HG03439 (cell line): ENCODE measurements at regions not wholly inside any gene's neighbourhood (a gene's known extent, or its start where the extent isn't known, plus 50 kb on each side); places are given as distances from the start of the nearest gene placed in this dataset.

Experiments
- ATAC-seq: cut with Tn5 transposase; IDR thresholded peaks from one replicate; pipeline ENCODE4 v1.9.1; 2021; ENCODE audit warnings: mild to moderate bottlenecking, moderate library complexity; ENCODE audit not compliant: unreplicated experiment

DNA sequence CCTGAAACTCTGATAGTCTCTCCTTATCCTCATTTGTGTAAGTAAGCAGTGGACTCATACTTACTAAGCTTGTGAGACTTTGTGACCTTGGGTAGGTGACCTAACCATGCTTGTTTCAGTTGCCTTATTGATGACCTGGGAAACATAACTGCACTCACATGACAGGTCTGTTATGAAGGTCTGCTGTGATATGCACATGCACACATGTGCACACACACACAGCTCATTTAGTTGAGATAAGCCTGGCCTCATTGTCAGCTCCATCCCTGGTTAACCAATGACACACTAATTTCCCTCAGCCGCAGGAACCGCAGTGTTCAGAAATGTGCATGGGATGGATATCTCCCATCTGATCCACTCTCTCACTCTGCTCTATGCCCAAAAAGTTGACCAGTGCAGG is 177.2 kb downstream of the GPAM start:
- ATAC-seq = no peak

DNA sequence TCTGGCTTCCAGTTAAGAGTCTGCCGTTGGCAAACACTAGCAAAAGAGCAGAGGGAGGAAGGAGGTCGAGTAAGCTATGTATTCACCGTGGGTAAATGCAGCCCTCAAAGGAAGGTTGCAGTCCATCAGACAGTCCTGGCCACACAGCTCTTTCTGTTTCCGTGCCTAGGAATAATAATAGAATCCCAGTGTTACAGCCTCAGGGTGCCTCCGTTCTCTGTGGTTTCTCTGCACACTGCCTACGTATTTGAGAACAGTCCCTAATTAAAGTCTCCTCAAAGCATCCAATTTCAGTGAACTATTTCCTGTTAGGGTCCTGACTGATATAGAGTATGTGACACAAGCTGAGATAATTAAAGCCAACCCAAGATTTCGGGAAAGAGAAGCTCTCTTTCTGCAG is 176.7 kb downstream of the GPAM start:
- no peak for ATAC-seq

DNA sequence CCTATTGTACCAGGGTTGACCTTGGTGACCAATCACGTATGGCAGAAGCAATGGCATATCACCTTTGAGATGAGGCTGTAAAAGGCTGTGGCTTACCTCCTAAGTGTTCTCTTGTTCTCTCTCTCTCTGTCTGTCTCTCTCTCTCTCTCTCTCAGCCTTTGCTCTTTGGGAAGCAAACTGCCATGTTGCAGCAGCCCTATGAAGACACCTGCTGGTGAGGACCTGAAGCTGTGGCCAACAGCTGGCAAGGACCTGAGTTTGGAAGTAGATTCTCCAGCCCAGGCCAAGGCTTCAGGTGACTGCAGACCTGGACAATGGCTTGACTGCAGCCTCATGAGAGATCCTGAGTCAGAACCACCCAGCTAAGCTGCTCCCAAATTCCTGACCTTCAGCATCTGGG is 161.4 kb downstream of the GPAM start:
- ATAC-seq = no peak

DNA sequence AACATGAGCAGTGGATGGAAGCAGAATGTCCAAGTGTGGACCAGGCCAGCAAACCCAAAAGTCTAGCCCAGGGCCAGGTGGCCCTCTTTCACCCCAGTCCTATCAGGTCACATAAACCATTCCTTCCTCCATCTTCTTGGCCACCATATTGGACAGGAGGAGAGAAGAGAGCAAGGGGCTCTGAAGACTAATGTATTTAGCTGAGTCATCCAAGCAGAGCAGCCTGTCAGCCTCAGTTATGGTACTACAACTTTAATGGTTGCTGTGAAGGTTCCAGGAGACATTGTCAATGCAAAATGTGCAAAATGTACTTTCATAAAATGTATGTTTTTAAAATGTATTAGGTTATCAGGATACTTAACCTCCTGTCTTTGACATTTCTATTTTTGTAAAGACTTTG is 159.5 kb downstream of the GPAM start:
- ATAC-seq = no peak

DNA sequence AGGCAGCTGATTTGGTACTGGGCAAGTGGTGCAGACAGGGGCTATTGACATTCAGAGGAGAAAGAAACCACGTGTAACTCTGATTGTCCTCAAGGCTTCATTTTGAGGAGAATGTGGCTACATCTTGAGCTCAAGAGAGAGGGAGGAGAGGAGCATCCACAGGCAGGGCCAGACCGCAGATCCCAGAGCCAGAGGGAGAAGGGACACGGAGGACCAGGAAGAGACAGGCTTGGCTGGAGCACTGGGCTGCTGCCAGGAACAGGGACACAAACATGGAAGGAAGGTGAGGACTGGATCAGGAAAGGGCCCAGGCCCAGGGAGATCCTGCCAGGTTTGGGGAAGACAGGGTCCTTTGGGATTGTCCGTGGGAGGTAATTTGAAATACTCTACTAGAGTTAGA is 158.3 kb downstream of the GPAM start:
- ATAC-seq = no peak

DNA sequence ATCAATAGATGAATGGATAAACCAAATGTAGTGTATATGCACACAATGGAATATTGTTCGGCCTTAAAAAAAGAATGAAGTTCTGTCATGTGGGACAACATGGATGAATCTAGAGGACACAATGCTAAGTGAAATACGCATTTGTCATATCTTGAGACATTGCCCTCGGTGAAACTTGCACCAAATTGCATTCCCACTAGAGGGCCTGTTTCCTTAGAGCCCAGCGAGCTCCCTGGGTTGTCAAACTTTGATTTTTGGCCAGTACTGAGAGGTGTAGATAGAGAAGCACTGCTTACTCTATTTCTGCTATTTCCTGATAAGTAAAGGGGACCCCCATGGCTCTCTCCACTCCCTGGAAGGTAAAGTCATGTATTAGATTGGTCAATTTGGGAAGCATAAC is 157.1 kb downstream of the GPAM start:
- ATAC-seq = no peak

DNA sequence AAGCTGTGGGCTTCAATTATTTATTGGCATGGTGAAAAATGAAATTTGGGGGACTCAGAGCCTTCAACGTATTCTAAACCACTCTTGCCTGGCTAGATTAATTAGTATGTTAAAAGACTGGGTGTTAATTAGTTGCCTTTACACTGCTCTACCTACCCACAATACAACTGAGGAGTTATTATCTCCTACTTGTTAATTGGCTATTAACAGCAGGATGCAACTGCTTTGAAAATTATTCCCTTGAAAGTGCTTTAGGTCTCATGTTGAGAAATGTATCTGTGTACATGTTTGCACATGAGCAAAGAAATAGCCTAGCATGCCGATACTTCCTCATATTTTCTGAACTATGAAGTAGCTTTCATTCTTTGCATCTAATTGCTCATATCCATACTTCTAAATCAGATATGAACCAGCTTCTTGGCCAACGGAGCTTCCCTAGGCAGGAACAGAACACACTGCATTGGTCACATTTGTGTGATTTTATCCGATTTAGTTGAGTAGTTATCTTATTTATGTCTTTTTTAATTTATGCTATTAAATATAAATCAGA is 155.8 kb downstream of the GPAM start:
- no peak for ATAC-seq

DNA sequence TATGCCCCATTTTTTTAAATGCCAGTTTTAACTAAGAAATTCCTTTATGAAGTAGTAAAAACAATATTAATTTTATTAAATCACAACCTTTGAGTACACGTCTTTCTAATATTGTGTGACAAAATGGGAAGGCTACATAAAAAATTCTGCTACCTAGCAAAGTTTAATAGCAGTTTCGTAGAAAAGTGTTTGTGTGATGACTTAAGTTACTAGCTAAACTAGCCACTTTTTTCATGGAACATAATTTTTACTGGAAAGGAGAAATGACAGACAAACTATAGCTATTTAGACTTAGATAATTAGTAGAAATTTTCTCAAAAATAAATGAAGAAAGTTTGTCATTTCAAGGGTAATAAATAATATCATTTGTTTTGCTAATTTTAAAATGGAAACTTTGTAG is 153.1 kb downstream of the GPAM start:
- no peak for ATAC-seq

DNA sequence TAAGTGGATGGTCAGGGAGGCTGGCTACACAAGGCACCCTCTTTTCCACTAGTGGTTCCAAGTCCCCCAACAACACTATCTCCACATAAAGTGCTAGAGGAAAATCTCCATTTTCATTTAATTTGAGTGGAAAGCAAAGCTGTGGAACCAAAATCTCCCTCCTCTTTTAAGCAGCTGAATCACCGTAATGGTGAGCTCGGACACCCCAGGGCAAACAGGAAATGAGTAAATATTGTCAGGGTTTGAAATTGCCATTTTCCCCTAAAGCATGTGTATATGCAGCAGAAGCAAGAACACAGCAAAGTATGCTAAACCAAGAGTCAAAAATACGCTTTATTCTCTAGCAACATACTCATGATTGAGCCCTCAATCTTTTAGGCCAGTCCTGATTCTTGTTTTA is 143.7 kb downstream of the GPAM start:
- no peak for ATAC-seq

DNA sequence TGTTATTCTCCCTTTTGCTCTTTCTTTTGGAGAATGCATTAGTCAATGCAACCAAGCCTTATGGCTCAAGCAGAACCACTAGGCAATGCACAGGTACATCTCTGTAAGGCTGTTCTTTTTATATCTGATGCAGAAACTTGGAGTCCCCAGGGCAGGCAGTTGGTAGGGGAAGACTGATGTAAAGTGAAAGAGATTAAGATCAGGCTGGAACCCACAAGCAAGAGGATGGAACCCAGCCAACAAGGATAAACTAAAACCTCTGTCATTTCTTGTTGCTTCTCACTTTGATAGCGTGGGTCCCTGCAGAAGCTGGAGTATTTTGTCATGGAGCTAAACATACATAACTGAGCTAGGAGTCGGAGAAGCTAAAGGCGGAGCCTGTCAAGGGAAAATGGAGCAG is 142.9 kb downstream of the GPAM start:
- no peak for ATAC-seq

DNA sequence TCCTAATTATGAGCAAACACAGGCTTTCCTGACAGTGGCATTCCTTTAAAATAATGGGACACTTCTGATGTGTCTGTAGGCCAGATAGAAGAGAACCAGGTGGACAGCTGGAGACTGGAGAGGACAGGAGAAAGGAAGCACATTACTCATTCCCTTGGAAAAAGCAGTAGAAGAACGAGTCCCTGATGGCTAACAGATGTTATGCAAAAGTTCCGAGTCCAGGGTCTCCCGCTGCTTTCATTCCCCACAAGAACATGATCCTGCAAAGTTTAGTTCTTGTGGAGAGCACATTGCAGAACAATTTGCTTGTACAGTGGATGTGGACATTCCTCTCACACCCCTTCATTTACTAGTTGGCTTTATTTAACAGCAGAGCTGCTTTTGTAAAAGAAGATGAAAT is 137.6 kb downstream of the GPAM start:
- no peak for ATAC-seq

DNA sequence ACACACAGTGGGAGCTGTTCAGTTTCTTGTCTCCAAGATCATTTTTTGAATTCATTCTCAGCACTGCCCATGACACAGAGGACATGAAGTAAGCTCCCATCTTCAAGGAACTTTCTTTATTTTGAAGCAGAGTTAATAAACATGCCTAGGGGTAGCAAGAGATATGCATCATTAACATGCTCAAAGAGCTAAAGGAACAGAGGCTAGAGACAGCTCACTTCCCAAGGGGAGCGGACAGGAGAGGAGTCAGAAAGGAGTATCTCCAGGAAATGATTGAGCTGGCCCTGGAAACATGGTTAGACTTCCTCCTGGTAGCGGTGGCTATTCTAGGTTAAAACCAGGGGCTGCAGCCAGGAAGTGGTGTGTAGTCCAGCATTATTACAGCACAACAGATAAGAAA is 135.9 kb downstream of the GPAM start:
- ATAC-seq = no peak

DNA sequence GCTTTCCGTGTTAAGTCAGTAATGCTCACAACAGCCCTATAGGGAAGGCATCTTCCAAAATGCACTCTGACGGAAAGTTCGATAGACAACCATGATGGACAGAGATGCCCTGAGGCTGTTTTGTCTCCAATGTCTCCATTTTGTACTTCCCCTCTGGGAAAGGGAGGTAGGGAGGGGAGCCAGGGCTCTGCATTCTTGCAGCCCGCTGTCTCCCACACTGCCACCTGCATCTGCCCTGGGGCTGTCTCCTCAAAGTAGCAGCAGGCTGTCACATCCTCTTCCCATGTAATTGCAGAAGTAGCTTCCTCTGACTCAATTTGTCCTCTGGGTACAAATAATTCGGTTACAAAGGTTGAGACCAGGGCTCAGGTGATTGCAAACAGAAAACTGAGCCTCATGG is 131.4 kb downstream of the GPAM start:
- no peak for ATAC-seq

DNA sequence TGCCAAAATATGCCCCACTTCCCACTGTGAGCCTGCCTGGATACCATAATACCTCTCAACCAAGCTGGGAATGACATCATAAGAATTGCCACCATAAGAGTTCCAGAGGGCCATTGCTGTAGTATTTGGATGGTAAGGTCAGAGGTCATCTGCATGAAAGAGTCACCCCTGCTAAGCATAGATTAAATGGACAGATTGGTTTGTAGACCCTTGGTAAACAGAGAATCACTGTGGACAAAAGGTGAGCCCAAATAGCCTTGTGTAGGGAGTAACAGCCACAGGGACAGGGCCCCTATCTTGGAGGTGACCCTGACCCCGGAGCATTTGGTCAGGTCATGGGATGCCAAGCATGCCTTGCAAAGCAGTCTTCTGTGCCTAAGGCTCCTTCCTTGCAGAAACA is 129.7 kb downstream of the GPAM start:
- ATAC-seq = no peak

DNA sequence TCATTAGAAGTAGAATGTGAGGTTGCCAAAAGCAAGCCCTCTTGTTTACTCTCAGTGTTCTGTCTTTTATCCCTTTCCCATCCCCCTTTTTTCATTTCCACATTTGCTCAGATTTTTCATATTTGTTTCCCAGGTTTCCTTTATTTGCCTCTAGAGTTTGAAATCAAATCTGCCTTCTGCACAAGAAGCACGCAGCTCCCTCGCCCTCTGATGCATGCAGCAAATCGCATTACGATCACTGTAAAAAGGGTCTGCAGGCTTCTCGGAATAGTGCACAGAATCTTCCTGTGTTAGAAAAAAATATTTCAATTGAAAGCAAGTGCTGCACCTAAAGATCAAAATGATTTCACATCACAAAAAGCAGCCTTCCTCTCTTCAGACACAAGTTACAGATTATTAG is 129.0 kb downstream of the GPAM start:
- no peak for ATAC-seq

DNA sequence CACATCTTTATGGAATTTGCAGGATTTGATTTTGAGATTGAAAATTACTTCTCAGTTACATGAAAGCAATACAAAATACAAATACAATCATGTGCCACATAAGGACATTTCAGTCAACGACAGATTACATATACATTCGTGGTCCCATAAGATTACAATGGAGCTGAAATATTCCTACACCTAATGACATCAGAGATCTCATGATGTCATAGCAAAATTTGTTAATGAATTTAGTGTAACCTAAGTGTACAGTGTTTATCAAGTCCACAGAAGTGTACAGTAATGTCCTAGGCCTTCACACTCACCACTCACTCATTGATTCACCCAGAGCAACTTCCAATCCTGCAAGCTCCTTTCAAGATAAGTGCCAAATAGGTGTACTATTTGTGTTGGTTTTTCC is 126.5 kb downstream of the GPAM start:
- ATAC-seq = no peak

DNA sequence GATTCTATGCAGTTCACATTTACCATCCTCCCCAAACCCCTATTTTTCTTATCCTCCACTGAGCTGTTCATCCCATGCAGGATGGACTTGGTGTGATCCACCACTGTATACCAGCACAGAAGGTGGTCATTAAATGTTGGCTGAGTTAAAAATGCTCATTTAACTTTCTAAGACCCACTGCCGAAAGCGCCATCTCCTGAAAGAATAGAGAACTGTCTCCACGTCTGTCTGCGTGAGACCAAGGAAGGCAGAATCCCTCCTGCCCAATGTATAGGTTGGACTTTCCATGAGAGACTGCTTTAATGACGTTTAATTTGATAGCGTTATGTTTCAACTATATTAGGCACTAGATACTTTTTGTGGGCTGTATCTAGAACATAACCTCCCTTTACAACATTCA is 124.3 kb downstream of the GPAM start:
- no peak for ATAC-seq

DNA sequence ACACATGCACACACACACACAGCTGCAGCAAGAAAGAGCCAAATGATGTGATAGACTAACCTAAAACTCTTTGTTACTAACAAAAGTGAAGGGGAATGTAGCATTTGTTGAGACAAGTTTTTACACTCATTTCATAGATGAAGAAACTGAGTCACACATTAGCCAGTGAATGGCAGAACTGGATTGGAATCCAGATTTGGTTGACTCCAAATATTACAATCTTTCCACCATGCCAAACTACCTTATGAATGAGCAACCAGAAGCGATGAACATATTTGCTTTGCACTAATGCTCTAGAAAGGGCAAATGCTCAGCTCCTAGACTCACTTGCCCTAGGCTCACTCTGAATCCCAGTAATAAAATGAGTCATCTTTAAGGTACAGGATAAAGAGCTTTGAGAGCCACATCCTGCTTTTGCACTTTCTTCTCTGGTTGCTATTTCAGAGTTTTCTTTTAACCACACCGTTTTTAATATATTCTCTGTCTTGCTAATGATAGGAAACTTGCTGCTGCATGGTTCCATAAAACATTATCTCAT is 111.9 kb downstream of the GPAM start:
- no peak for ATAC-seq

DNA sequence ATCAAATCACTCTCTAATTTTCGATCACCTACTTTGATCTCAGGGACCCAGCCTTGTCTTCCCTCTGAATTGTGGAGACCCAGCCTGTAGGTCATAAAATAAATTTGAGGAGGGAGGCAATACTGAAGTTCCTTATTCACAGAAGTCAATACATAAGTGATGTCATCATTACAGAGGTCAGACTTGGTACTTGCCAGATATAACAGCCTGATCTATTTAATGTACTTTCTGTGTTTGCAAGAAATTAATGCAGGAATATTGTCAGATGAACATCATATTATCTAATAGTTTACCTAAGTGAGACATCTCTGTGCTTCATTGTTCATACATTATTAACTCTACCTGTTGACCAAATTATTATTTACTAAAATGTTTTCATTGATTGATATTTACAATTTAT is 105.6 kb downstream of the GPAM start:
- ATAC-seq = no peak

DNA sequence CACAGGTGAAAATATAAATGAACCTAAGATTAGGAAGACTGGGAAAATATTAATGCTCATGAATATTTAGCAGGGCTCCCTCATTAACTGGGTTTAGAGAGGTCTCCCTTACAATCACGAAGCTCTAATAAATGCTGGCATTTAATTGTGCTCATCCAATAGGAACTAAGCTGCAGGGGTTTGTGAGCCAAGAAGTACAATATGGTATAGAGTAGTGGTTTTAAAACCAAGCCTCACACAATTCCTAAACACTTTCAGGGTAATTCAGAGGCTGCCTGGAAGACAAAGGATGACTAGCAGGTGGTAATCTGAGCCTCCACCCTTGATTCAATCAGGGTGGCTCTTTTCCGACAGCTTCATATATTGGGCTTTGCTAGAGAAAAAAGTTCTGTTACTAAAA is 103.3 kb downstream of the GPAM start:
- no peak for ATAC-seq

DNA sequence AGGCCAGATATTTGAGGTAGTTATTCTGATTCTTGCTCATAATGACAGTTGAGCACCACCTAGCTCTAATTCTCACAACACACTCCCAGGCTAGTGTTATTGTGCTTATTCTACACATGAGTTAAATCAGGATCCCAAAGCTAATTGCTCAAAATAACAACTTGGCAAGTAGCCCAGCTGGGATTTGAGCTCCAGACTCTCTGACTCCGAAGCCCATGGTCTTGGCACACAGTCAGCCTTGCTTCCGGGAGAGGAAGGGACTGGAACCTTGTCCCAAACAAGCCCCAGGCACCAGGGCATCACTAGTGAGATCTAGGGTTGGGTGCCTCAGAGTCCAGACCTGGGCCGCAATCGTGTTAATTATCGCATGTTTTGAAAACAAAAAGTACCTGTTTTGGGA is 101.4 kb downstream of the GPAM start:
- ATAC-seq = no peak

DNA sequence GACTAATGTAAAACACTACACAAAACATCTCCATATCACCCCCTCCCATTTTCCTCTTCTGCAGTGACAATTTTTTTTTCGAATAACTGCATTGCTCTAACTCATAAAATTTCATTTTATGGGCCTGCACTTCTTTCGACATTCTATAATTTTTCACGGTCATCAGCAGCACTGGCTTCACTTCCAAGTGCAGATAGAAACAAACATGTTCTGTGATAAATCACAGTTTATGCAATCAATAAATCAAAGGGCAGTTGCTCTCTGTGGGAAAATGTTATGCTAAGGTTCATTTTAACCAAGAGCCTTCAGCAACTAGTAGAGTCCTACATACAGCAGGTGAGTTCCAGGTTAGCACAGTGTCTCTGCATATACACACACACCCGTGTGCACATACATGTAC is 100.1 kb downstream of the GPAM start:
- ATAC-seq = no peak

DNA sequence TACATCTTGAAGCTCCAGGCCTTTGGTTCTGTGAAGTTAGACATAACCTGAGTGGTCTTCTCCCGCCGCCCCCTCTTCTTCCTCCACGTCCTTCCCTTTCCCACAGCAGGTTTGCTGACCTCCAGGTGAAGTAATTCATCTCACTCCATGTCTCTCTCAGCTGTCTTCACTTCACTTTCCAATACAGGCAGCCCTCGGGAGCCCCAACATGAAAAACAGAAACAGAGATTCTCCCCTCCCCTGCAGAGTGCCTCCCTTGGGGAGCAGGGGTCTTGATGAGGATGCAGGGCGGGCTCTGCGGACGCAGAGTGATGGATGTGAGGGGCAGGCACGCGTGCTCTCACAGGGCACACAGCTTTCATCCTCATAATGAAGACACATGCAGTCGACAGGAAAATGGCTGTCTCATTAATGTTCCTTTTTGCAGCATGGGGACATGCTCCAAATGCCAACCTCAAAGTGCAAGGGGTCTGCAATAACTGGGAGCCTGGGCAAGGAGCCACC is 95.6 kb downstream of the GPAM start:
- no peak for ATAC-seq
